BJ (cell line): ENCODE measurements at regions not wholly inside any gene's neighbourhood (a gene's known extent, or its start where the extent isn't known, plus 50 kb on each side); places are given as distances from the start of the nearest gene placed in this dataset.

Experiments
- CTCF ChIA-PET: fragments of 350-600 bp; formaldehyde crosslinking; extraction: SDS; loops from one replicate; lab custom pipeline; 2021; ENCODE audit warnings: antibody characterized with exemption, inconsistent platforms; lab: Yijun Ruan, JAX
- POLR2A ChIA-PET: fragments of 300-600 bp; sonication (Branson Sonifier 250); formaldehyde crosslinking; extraction: SDS; loops from one replicate; lab custom pipeline; 2021; ENCODE audit warnings: antibody characterized with exemption; lab: Charles Lee
- DNase-seq: peaks from one replicate; pipeline ENCODE4 v3.0.0-alpha.2; 2011; ENCODE audit warnings: low read depth
- H3K27me3 ChIP-seq: 2 replicates; pipeline ENCODE4 v1.6.0; 2011; ENCODE audit warnings: low read length; ENCODE audit not compliant: control insufficient read depth, insufficient read depth
- H3K36me3 ChIP-seq: 2 replicates; pipeline ENCODE4 v1.5.1; 2011; ENCODE audit warnings: low read length; ENCODE audit not compliant: control insufficient read depth, insufficient read depth
- H3K4me3 ChIP-seq: 2 replicates; pipeline ENCODE4 v1.5.1; 2011; ENCODE audit warnings: low read depth, mild to moderate bottlenecking, control low read depth, low read length
- TF ChIP-seq, protein P1 (sequence below): IDR thresholded peaks from 2 replicates; pipeline ENCODE4 v1.5.1; 2011; ENCODE audit warnings: low read depth, mild to moderate bottlenecking, control low read depth, inconsistent platforms, low read length, moderate library complexity; ENCODE audit not compliant: insufficient read depth

- H3K27me3 ChIP-seq = peaks cover 17% of the 10 kb centered on the region
- no peak overlapping the region for H3K4me3 ChIP-seq
- TF ChIP-seq, protein P1, sequence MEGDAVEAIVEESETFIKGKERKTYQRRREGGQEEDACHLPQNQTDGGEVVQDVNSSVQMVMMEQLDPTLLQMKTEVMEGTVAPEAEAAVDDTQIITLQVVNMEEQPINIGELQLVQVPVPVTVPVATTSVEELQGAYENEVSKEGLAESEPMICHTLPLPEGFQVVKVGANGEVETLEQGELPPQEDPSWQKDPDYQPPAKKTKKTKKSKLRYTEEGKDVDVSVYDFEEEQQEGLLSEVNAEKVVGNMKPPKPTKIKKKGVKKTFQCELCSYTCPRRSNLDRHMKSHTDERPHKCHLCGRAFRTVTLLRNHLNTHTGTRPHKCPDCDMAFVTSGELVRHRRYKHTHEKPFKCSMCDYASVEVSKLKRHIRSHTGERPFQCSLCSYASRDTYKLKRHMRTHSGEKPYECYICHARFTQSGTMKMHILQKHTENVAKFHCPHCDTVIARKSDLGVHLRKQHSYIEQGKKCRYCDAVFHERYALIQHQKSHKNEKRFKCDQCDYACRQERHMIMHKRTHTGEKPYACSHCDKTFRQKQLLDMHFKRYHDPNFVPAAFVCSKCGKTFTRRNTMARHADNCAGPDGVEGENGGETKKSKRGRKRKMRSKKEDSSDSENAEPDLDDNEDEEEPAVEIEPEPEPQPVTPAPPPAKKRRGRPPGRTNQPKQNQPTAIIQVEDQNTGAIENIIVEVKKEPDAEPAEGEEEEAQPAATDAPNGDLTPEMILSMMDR = no peak
- CTCF ChIA-PET = no interaction called here
- no peak for DNase-seq
- no peaks in the 10 kb centered on the region for H3K36me3 ChIP-seq
- POLR2A ChIA-PET = no interaction called here
Observed at GRCh38 chr21:36550761-36551160, 70.8 kb upstream of the CLDN14 start.

- no peak for DNase-seq
- H3K27me3 ChIP-seq = peaks cover 19% of the 10 kb centered on the region
- TF ChIP-seq, protein P1 = no peak
- H3K4me3 ChIP-seq = no peak overlapping the region
- ChIA-PET POLR2A (no interaction called here), CTCF (no interaction called here)
- H3K36me3 ChIP-seq = no peaks in the 10 kb centered on the region
Observed at GRCh38 chr21:36551321-36551720, 71.4 kb upstream of the CLDN14 start.

DNA sequence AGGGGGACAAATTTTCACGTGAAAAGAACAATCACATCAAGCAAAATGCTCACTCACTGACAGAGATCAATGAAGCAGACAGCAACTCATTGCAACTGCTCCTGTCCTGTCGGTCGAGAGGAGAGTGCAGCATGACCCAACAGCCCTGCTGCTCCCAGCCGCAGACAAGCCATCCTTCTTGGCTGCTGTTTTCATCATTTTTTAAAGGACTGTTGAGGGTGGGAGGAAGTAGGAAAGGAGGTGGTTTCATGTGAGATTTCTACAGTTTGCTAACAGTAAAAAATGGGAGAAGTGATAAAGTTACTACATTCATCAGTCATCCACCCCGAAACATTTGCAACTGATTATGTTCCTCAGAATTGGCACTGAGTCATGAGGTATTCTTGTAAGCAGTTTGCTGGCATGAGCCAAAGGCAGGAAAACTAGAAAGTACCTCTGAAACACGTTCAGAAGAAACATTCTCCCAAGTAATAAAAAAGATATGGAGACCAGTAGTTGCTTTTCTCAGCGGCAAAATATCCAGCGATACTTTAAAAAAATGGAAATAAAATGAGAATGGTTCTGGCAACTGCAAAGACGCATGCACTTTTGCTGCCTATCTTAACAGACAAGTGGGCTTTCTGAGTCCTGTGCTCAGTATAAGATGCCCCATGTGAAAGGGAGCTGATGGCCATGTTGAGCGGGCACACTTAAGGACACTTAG, 72.0 kb upstream of the CLDN14 start:
- no peak overlapping the region for H3K4me3 ChIP-seq
- CTCF ChIA-PET = interaction anchor here (1.3 kb wide), 1 partner anchor 47 kb away, joined by 4 read pairs; no protein-coding TSS in a partner anchor

GRCh38 chr21:36552434-36552785, 72.5 kb upstream of the CLDN14 start:
- CTCF ChIA-PET = interaction anchor here (0.7 to 1.3 kb wide), 2 partner anchors 14 to 47 kb away, joined by 4 read pairs; no protein-coding TSS in a partner anchor
- Histone ChIP-seq H3K27me3 (peaks cover 17% of the 10 kb centered on the region), H3K4me3 (no peak overlapping the region), H3K36me3 (no peaks in the 10 kb centered on the region)
- TF ChIP-seq, protein P1 = no peak
- POLR2A ChIA-PET = no interaction called here
- DNase-seq = no peak

More for the DNA sequence above, 72.0 kb upstream of the CLDN14 start:
- TF ChIP-seq, protein P1 = no peak
- DNase-seq = peak; percentile 92
- POLR2A ChIA-PET = no interaction called here
- H3K36me3 ChIP-seq = no peaks in the 10 kb centered on the region
- H3K27me3 ChIP-seq = peaks cover 19% of the 10 kb centered on the region

DNA sequence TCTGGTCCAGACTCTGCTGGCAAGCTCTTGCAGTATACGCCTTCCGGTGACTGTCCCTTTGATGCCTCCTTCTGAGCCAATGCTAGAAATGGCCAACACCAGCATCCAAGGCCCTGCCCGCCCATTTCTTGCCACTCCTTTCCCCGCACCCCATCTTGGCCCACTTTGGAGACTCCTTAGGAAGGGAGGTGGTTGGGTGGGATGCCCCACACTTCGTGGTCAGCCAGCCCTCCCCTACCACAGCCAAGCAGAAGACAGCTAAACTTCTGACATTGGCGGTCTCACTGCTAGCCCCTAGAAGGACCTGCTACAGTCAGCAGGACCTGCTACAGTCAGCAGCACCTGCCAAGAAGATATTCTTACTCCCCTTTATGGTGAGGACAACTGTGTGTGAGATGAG, 73.5 kb upstream of the CLDN14 start:
- CTCF ChIA-PET = interaction anchor here (1.3 kb wide), 1 partner anchor 48 kb away, joined by 4 read pairs; no protein-coding TSS in a partner anchor
- peaks cover 14% of the 10 kb centered on the region for H3K27me3 ChIP-seq
- DNase-seq = no peak
- TF ChIP-seq, protein P1 = no peak
- H3K36me3 ChIP-seq = no peaks in the 10 kb centered on the region
- H3K4me3 ChIP-seq = no peak overlapping the region
- POLR2A ChIA-PET = no interaction called here
